ENCODE measurements at regions not wholly inside any gene's neighbourhood (a gene's known extent, or its start where the extent isn't known, plus 50 kb on each side); places are given as distances from the start of the nearest gene placed in this dataset.

GRCh38 chr1:73587080-73587479, 610.9 kb downstream of the LRRIQ3 start:
- Histone ChIP-seq H3K9me2 (ENCODE audit: insufficient read depth, low read length) (no peaks in the 10 kb centered on the region), H3K4me2 (ENCODE audit: low read length) (no peak overlapping the region), H3F3A (ENCODE audit: insufficient read depth, low read length, poor library complexity, severe bottlenecking) (no peaks in the 10 kb centered on the region), H3K27me3 (ENCODE audit: insufficient read depth, low read depth, low read length) (no peaks in the 10 kb centered on the region), H3K27ac (ENCODE audit: low read length) (no peak overlapping the region), H2AFZ (ENCODE audit: low read depth, low read length) (no peak overlapping the region), H3K9me3 (ENCODE audit: low read length) (no peaks in the 10 kb centered on the region), H4K20me1 (ENCODE audit: insufficient read depth) (no peaks in the 10 kb centered on the region), H3K36me3 (ENCODE audit: insufficient read depth, low read length) (no peaks in the 10 kb centered on the region), H3K4me3 (ENCODE audit: low read length) (no peak overlapping the region), H3K79me2 (replicated peaks; ENCODE audit: insufficient read depth, low read length) (no peaks in the 10 kb centered on the region), H3K9ac (ENCODE audit: low read length) (no peak overlapping the region)
- no peak for TF ChIP-seq RAD21 (conservative IDR thresholded peaks at IDR 0.05)
- no peak for TF ChIP-seq POLR2AphosphoS5 (IDR thresholded peaks at IDR 0.05)
- TF ChIP-seq EP300 (conservative IDR thresholded peaks at IDR 0.05; ENCODE audit: poor library complexity, severe bottlenecking), result no peak
- no peak for TF ChIP-seq TAF1 (IDR thresholded peaks at IDR 0.05; ENCODE audit: low read depth)
- no peak for TF ChIP-seq CTCF (IDR thresholded peaks at IDR 0.05; ENCODE audit: poor library complexity, severe bottlenecking)
- TF ChIP-seq MXI1 (conservative IDR thresholded peaks at IDR 0.05; ENCODE audit: poor library complexity, severe bottlenecking), result no peak
- TF ChIP-seq REST (IDR thresholded peaks at IDR 0.05; ENCODE audit: borderline replicate concordance), result no peak
- no peak for TF ChIP-seq SMC3 (conservative IDR thresholded peaks at IDR 0.05; ENCODE audit: poor library complexity)
- TF ChIP-seq EZH2 (IDR thresholded peaks at IDR 0.05; ENCODE audit: borderline replicate concordance, insufficient read depth, low read length, poor library complexity, severe bottlenecking), result no peak

- no peak overlapping the region for H3K4me2 ChIP-seq (ENCODE audit: low read length)
- no peak overlapping the region for H3K9ac ChIP-seq (ENCODE audit: low read length)
- no peak overlapping the region for H2AFZ ChIP-seq (ENCODE audit: low read depth, low read length)
- H3K36me3 ChIP-seq (ENCODE audit: insufficient read depth, low read length), result no peaks in the 10 kb centered on the region
- no peak overlapping the region for H3K27ac ChIP-seq (ENCODE audit: low read length)
- no peaks in the 10 kb centered on the region for H3F3A ChIP-seq (ENCODE audit: insufficient read depth, low read length, poor library complexity, severe bottlenecking)
- no peaks in the 10 kb centered on the region for H3K9me2 ChIP-seq (ENCODE audit: insufficient read depth, low read length)
- no peaks in the 10 kb centered on the region for H3K27me3 ChIP-seq (ENCODE audit: insufficient read depth, low read depth, low read length)
- TF ChIP-seq REST (IDR thresholded peaks at IDR 0.05; ENCODE audit: borderline replicate concordance), result no peak
- TF ChIP-seq TAF1 (IDR thresholded peaks at IDR 0.05; ENCODE audit: low read depth), result no peak
- TF ChIP-seq CTCF (IDR thresholded peaks at IDR 0.05; ENCODE audit: poor library complexity, severe bottlenecking), result no peak
- TF ChIP-seq RAD21 (conservative IDR thresholded peaks at IDR 0.05), result no peak
- TF ChIP-seq POLR2AphosphoS5 (IDR thresholded peaks at IDR 0.05), result no peak
- TF ChIP-seq EP300 (conservative IDR thresholded peaks at IDR 0.05; ENCODE audit: poor library complexity, severe bottlenecking), result no peak
- TF ChIP-seq EZH2 (IDR thresholded peaks at IDR 0.05; ENCODE audit: borderline replicate concordance, insufficient read depth, low read length, poor library complexity, severe bottlenecking), result no peak
- H3K4me3 ChIP-seq (ENCODE audit: low read length), result no peak overlapping the region
- H3K79me2 ChIP-seq (replicated peaks; ENCODE audit: insufficient read depth, low read length), result no peaks in the 10 kb centered on the region
- no peaks in the 10 kb centered on the region for H4K20me1 ChIP-seq (ENCODE audit: insufficient read depth)
- peaks cover 4% of the 10 kb centered on the region for H3K9me3 ChIP-seq (ENCODE audit: low read length)
Observed at GRCh38 chr1:73577206-73577605, 620.8 kb downstream of the LRRIQ3 start.
